ENCODE measurements at regions not wholly inside any gene's neighbourhood (a gene's known extent, or its start where the extent isn't known, plus 50 kb on each side); places are given as distances from the start of the nearest gene placed in this dataset.

- no peak for TF ChIP-seq ZNF462 (CRISPR knock-in tag; IDR thresholded peaks at IDR 0.05)
- TF ChIP-seq POLR2AphosphoS5 (IDR thresholded peaks at IDR 0.05; ENCODE audit: low read depth) = no peak
- TF ChIP-seq JUNB (IDR thresholded peaks at IDR 0.05; ENCODE audit: unreplicated experiment) = no peak
- TF ChIP-seq EZH2 (IDR thresholded peaks at IDR 0.05; ENCODE audit: low read depth, unreplicated experiment) = no peak
These were observed 141.3 kb upstream of the SLC35G4 start (continued) for GRCh38 chr18:11468120-11468519.

GRCh38 chr18:11467611-11468010, 141.8 kb upstream of the SLC35G4 start:
- Mint-ChIP-seq H3K27ac (no peak overlapping the region), H3K4me3 (no peak overlapping the region), H3K9me3 (no peaks in the 10 kb centered on the region), H3K4me1 (peaks cover 1% of the 10 kb centered on the region), H3K27me3 (ENCODE audit: insufficient read depth, low read depth, poor library complexity) (no peaks in the 10 kb centered on the region), H3K36me3 (ENCODE audit: low read depth) (no peaks in the 10 kb centered on the region)
- H3K36me3 ChIP-seq (ENCODE audit: insufficient read depth) = no peaks in the 10 kb centered on the region
- no peaks in the 10 kb centered on the region for H3K79me2 ChIP-seq (replicated peaks; ENCODE audit: insufficient read depth)
- ATAC-seq = no peak
- H3K27ac ChIP-seq (ENCODE audit: low read depth) = no peak overlapping the region
- no peak overlapping the region for H3K4me3 ChIP-seq
- no peaks in the 10 kb centered on the region for H3F3A ChIP-seq (replicated peaks; ENCODE audit: low read depth)
- no peaks in the 10 kb centered on the region for H4K20me1 ChIP-seq (replicated peaks; ENCODE audit: insufficient read depth)
- H3K27me3 ChIP-seq (ENCODE audit: insufficient read depth) = no peaks in the 10 kb centered on the region
- no peak for DNase-seq (ENCODE audit: low spot score)
- H2AFZ ChIP-seq = no peak overlapping the region
- no peaks in the 10 kb centered on the region for H3K4me1 ChIP-seq (ENCODE audit: insufficient read depth)
- H3K4me2 ChIP-seq = no peak overlapping the region
- H3K9me2 ChIP-seq (ENCODE audit: insufficient read depth) = peaks cover 3% of the 10 kb centered on the region; the same call in 1 of the 2 replicates
- TF ChIP-seq REST (IDR thresholded peaks at IDR 0.05; ENCODE audit: unreplicated experiment) (no peak), POLR2AphosphoS5 (IDR thresholded peaks at IDR 0.05; ENCODE audit: low read depth) (no peak), EZH2 (IDR thresholded peaks at IDR 0.05; ENCODE audit: low read depth, unreplicated experiment) (no peak), NANOG (IDR thresholded peaks at IDR 0.05; ENCODE audit: borderline replicate concordance) (no peak), JUNB (IDR thresholded peaks at IDR 0.05; ENCODE audit: unreplicated experiment) (no peak), ZNF331 (CRISPR knock-in tag; IDR thresholded peaks at IDR 0.05; ENCODE audit: low read depth) (no peak), CREB1 (CRISPR knock-in tag; IDR thresholded peaks at IDR 0.05; ENCODE audit: low read depth) (no peak), CTCF (conservative IDR thresholded peaks at IDR 0.05; ENCODE audit: low read depth in 2 of 2) (no peak)
